ENCODE measurements at regions not wholly inside any gene's neighbourhood (a gene's known extent, or its start where the extent isn't known, plus 50 kb on each side); places are given as distances from the start of the nearest gene placed in this dataset.

DNA sequence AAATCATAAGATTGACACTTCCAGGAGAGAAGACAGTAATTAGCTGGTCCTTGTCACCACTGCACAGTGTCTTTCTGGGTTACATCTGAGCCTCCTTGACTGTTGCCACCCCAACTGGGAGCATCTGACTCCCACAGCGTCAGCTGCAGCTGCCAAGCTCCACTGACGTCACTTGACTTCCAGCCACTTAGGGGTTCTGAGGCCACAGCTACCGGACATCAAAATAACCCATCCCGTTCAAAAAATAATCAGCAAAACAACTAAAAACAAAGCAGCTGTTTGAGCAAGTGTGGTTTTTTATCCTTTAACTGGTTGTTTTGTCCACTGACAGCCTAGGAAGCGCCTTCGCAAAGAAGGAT, 206.5 kb upstream of the AGAP1 start:
- CTCF ChIA-PET, result no interaction called here
- no peak overlapping the region for H3K4me2 ChIP-seq (ENCODE audit: insufficient read depth, low read length)
- intact Hi-C loops (cut with micrococcal nuclease) (no loop called here), dilution Hi-C loops (cut with MboI; ENCODE audit: extremely low pct_ligation_motif_present, low sequenced_read_pairs) (no loop called here)
- DNase-seq (ENCODE audit: low read depth, low spot score), result no peak
- no peaks in the 10 kb centered on the region for H3K79me2 ChIP-seq (ENCODE audit: control insufficient read depth, insufficient read depth, low read length)
- H3K27ac ChIP-seq (ENCODE audit: insufficient read depth, low read depth, low read length), result no peak overlapping the region
- H3K4me1 ChIP-seq (ENCODE audit: control insufficient read depth, extremely low read depth, insufficient read depth, low read length), result no peaks in the 10 kb centered on the region
- no peaks in the 10 kb centered on the region for H3K9me3 ChIP-seq (replicated peaks; ENCODE audit: control insufficient read depth, insufficient read depth, low read length)
- FAIRE-seq, result no peak
- no peaks in the 10 kb centered on the region for H3K9me1 ChIP-seq (replicated peaks; ENCODE audit: control insufficient read depth, extremely low read depth, insufficient read depth, low read length)
- no peak overlapping the region for H3K9ac ChIP-seq (replicated peaks; ENCODE audit: extremely low read depth, insufficient read depth, low read length)
- no TSS peak for BruUV-seq (replicated peaks)
- POLR2A ChIA-PET, result no interaction called here
- no peak overlapping the region for H3K4me3 ChIP-seq (replicated peaks in 1 of 3; ENCODE audit: insufficient read depth in 1 of 3, low read depth in 1 of 3, low read length in 3 of 3)
- no peaks in the 10 kb centered on the region for H3K27me3 ChIP-seq (ENCODE audit: control insufficient read depth in 2 of 2, insufficient read depth in 2 of 2, low read length in 2 of 2)
- H3K36me3 ChIP-seq (ENCODE audit: control insufficient read depth in 2 of 2, extremely low read depth in 1 of 2, insufficient read depth in 2 of 2, low read length in 2 of 2), result no peaks in the 10 kb centered on the region
- no peaks in the 10 kb centered on the region for H4K20me1 ChIP-seq (replicated peaks; ENCODE audit: control insufficient read depth, extremely low read depth, insufficient read depth, low read length)
- H2AFZ ChIP-seq (ENCODE audit: low read depth, low read length), result no peak overlapping the region
- TF ChIP-seq POLR2AphosphoS5 (IDR thresholded peaks at IDR 0.05; ENCODE audit: insufficient read depth, low read depth, low read length) (no peak), JUN (IDR thresholded peaks at IDR 0.05; ENCODE audit: borderline replicate concordance, insufficient read depth, insufficient read length, low read depth) (no peak), GATA2 (IDR thresholded peaks at IDR 0.05; ENCODE audit: insufficient read depth, insufficient read length, low read depth, low read length) (no peak), MYC (IDR thresholded peaks at IDR 0.05; ENCODE audit: low read depth, low read length) (no peak), EZH2 (IDR thresholded peaks at IDR 0.05; ENCODE audit: borderline replicate concordance, low read depth, low read length, severe bottlenecking) (no peak), MAX (IDR thresholded peaks at IDR 0.05; ENCODE audit: insufficient read depth, insufficient read length) (no peak), CTCF (IDR thresholded peaks at IDR 0.05; ENCODE audit: extremely low read depth in 1 of 2, insufficient read depth in 1 of 2, low read depth in 1 of 2, low read length in 2 of 2) (no peak), POLR2A (IDR thresholded peaks at IDR 0.05; ENCODE audit: low read depth, low read length) (no peak), FOS (IDR thresholded peaks at IDR 0.05; ENCODE audit: borderline replicate concordance, insufficient read depth, low read length) (no peak)
